Smooth muscle cell (in vitro differentiated cells): ENCODE measurements at regions not wholly inside any gene's neighbourhood (a gene's known extent, or its start where the extent isn't known, plus 50 kb on each side); places are given as distances from the start of the nearest gene placed in this dataset.

Source experiments
- DNase-seq: peaks from one replicate; lab custom pipeline; 2025; ENCODE audit not compliant: unreplicated experiment; lab: John Stamatoyannopoulos, UW
- H2AFZ ChIP-seq: fragments of 200-600 bp; sonication (generic); 2 replicates; pipeline ENCODE4 v1.6.0; 2016; ENCODE audit warnings: antibody characterized with exemption, low read depth, mild to moderate bottlenecking
- H3F3A ChIP-seq: fragments of 200-600 bp; sonication (generic); 2 replicates; pipeline ENCODE4 v1.6.0; 2017; ENCODE audit warnings: antibody characterized with exemption, low read depth
- H3K27ac ChIP-seq: fragments of 200-600 bp; sonication (generic); 2 replicates; pipeline ENCODE4 v1.5.1; 2016; ENCODE audit warnings: low read depth, mild to moderate bottlenecking
- H3K27me3 ChIP-seq: fragments of 200-600 bp; sonication (generic); 2 replicates; pipeline ENCODE4 v1.6.1; 2016; ENCODE audit warnings: low read depth, mild to moderate bottlenecking
- H3K36me3 ChIP-seq: fragments of 200-600 bp; sonication (generic); 2 replicates; pipeline ENCODE4 v1.5.1; 2016; ENCODE audit warnings: low read depth
- H3K4me1 ChIP-seq: fragments of 200-600 bp; sonication (generic); 2 replicates; pipeline ENCODE4 v1.5.1; 2016; ENCODE audit warnings: low read depth
- H3K4me2 ChIP-seq: fragments of 200-600 bp; sonication (generic); 2 replicates; pipeline ENCODE4 v1.6.0; 2016; ENCODE audit warnings: mild to moderate bottlenecking
- H3K4me3 ChIP-seq: fragments of 200-600 bp; sonication (generic); 2 replicates; pipeline ENCODE4 v1.5.1; 2016; ENCODE audit warnings: mild to moderate bottlenecking
- H3K79me2 ChIP-seq: fragments of 200-600 bp; sonication (generic); 2 replicates; pipeline ENCODE4 v1.6.0; 2016; ENCODE audit warnings: low read depth, mild to moderate bottlenecking
- H3K9ac ChIP-seq: fragments of 200-600 bp; sonication (generic); 2 replicates; pipeline ENCODE4 v1.6.0; 2016; ENCODE audit warnings: low read depth
- H3K9me3 ChIP-seq: fragments of 200-600 bp; sonication (generic); replicated peaks from 2 replicates; pipeline ENCODE4 v1.5.1; 2016; ENCODE audit warnings: low read depth
- H4K20me1 ChIP-seq: fragments of 200-600 bp; sonication (generic); 2 replicates; pipeline ENCODE4 v1.6.0; 2016; ENCODE audit warnings: low read depth
- CTCF ChIP-seq: fragments of 200-600 bp; sonication (generic); IDR thresholded peaks from 2 replicates; pipeline ENCODE4 v1.5.1; 2017; ENCODE audit warnings: borderline replicate concordance, mild to moderate bottlenecking, antibody characterized with exemption; ENCODE audit not compliant: insufficient read depth, poor library complexity, severe bottlenecking
- WGBS: methylation state at CpG from one replicate; pipeline ENCODE4 v1.1.7; 2016; ENCODE audit warnings: low lambda C conversion rate; 5-methylcytosine and 5-hydroxymethylcytosine counted together

GRCh38 chr4:100288811-100289529 lies 98.7 kb upstream of the DDIT4L start:
- Histone ChIP-seq H4K20me1 (no peaks in the 10 kb centered on the region), H3K27ac (no peak overlapping the region), H3K36me3 (no peaks in the 10 kb centered on the region), H3K4me2 (peak overlapping the region; percentile 21), H3K4me3 (no peak overlapping the region), H3F3A (no peaks in the 10 kb centered on the region), H3K4me1 (peaks cover 12% of the 10 kb centered on the region), H2AFZ (peak overlapping the region; percentile 18), H3K27me3 (no peaks in the 10 kb centered on the region), H3K9ac (no peak overlapping the region), H3K9me3 (no peaks in the 10 kb centered on the region), H3K79me2 (no peaks in the 10 kb centered on the region)
- no peak for DNase-seq
- WGBS: 90% methylated on average over 5 of the region's 5 CpGs
- no peak for TF ChIP-seq CTCF

GRCh38 chr4:100288161-100288560 lies 97.9 kb upstream of the DDIT4L start:
- Histone ChIP-seq H4K20me1 (no peaks in the 10 kb centered on the region), H3K4me3 (no peak overlapping the region), H3K4me2 (no peak overlapping the region), H3K27ac (no peak overlapping the region), H3K36me3 (no peaks in the 10 kb centered on the region), H3K27me3 (no peaks in the 10 kb centered on the region), H3K79me2 (no peaks in the 10 kb centered on the region), H3F3A (no peaks in the 10 kb centered on the region), H3K9ac (no peak overlapping the region), H2AFZ (no peak overlapping the region), H3K9me3 (no peaks in the 10 kb centered on the region), H3K4me1 (peaks cover 12% of the 10 kb centered on the region)
- WGBS: 77% methylated on average over 1 of the region's 1 CpG
- DNase-seq: no peak
- no peak for TF ChIP-seq CTCF

- Histone ChIP-seq H3K4me1 (peaks cover 12% of the 10 kb centered on the region), H3K4me3 (no peak overlapping the region), H3F3A (no peaks in the 10 kb centered on the region), H3K36me3 (no peaks in the 10 kb centered on the region), H4K20me1 (no peaks in the 10 kb centered on the region), H3K27me3 (no peaks in the 10 kb centered on the region), H3K9me3 (no peaks in the 10 kb centered on the region), H3K9ac (no peak overlapping the region), H3K27ac (no peak overlapping the region), H3K79me2 (no peaks in the 10 kb centered on the region), H3K4me2 (no peak overlapping the region), H2AFZ (no peak overlapping the region)
- DNase-seq: no peak
- no peak for TF ChIP-seq CTCF
- WGBS: 67% methylated on average over 6 of the region's 6 CpGs
These were observed 97.3 kb upstream of the DDIT4L start for GRCh38 chr4:100287534-100287933.

GRCh38 chr4:100286636-100287035 lies 96.4 kb upstream of the DDIT4L start:
- WGBS: 79% methylated on average over 3 of the region's 3 CpGs
- no peak for TF ChIP-seq CTCF

More at GRCh38 chr4:100286636-100287035, 96.4 kb upstream of the DDIT4L start:
- DNase-seq: no peak
- Histone ChIP-seq H3K27me3 (no peaks in the 10 kb centered on the region), H3K4me2 (no peak overlapping the region), H3K36me3 (no peaks in the 10 kb centered on the region), H3K4me1 (peaks cover 12% of the 10 kb centered on the region), H3K9ac (no peak overlapping the region), H3F3A (no peaks in the 10 kb centered on the region), H3K27ac (no peak overlapping the region), H3K4me3 (no peak overlapping the region), H2AFZ (no peak overlapping the region), H4K20me1 (no peaks in the 10 kb centered on the region), H3K9me3 (no peaks in the 10 kb centered on the region), H3K79me2 (no peaks in the 10 kb centered on the region)
